OCI-LY7 (cell line): ENCODE measurements at regions not wholly inside any gene's neighbourhood (a gene's known extent, or its start where the extent isn't known, plus 50 kb on each side); places are given as distances from the start of the nearest gene placed in this dataset.

Source experiments
- BruUV-seq: library from RNA; stranded (reverse); fragments of 400-500 nt; replicated peaks from 2 replicates; lab custom pipeline; 2021; lab: Mats Ljungman, UMichigan
- CTCF ChIA-PET: fragments of 300-600 bp; sonication (Branson Sonifier 250); formaldehyde crosslinking; loops from one replicate; lab custom pipeline; 2022; ENCODE audit warnings: antibody characterized with exemption; ENCODE audit not compliant: unreplicated experiment; lab: Charles Lee
- POLR2A ChIA-PET: fragments of 300-600 bp; sonication (Branson Sonifier 250); formaldehyde crosslinking; loops from one replicate; lab custom pipeline; 2022; ENCODE audit warnings: antibody characterized with exemption; lab: Charles Lee
- DNase-seq: peaks from one replicate; pipeline ENCODE4 v3.0.0-alpha.2; 2015; ENCODE audit warnings: low spot score
- H2AFZ ChIP-seq: fragments of 200-600 bp; sonication (generic), shearing (Covaris generic); 2 replicates; pipeline ENCODE4 v1.6.1; 2014; ENCODE audit warnings: mild to moderate bottlenecking, antibody characterized with exemption, low read length, moderate library complexity
- H3K27ac ChIP-seq: fragments of 200-600 bp; sonication (generic); 2 replicates; pipeline ENCODE4 v1.5.1; 2014; ENCODE audit warnings: mixed run types, low read depth, mild to moderate bottlenecking, moderate library complexity, low read length, inconsistent platforms; ENCODE audit not compliant: poor library complexity, severe bottlenecking
- H3K36me3 ChIP-seq: fragments of 200-600 bp; sonication (generic); 2 replicates; pipeline ENCODE4 v1.6.1; 2014; ENCODE audit warnings: mild to moderate bottlenecking, antibody characterized with exemption, low read length, moderate library complexity, mixed read lengths; ENCODE audit not compliant: insufficient read depth
- H3K4me1 ChIP-seq: fragments of 200-600 bp; sonication (generic); 2 replicates; pipeline ENCODE4 v1.5.1; 2014; ENCODE audit warnings: mild to moderate bottlenecking, low read length; ENCODE audit not compliant: insufficient read depth, poor library complexity, severe bottlenecking
- H3K4me2 ChIP-seq: fragments of 200-600 bp; sonication (generic); 2 replicates; pipeline ENCODE4 v1.6.1; 2014; ENCODE audit warnings: mild to moderate bottlenecking, low read length
- H3K4me3 ChIP-seq: fragments of 200-600 bp; sonication (generic); 2 replicates; pipeline ENCODE4 v1.5.1; 2014; ENCODE audit warnings: mild to moderate bottlenecking, low read depth, low read length; ENCODE audit not compliant: poor library complexity, severe bottlenecking
- H3K79me2 ChIP-seq: fragments of 200-600 bp; sonication (generic); 2 replicates; pipeline ENCODE4 v1.6.1; 2016; ENCODE audit warnings: low read depth, mild to moderate bottlenecking, low read length, moderate library complexity, mixed read lengths; ENCODE audit not compliant: insufficient read depth
- H3K9me2 ChIP-seq: fragments of 200-600 bp; sonication (generic); 2 replicates; pipeline ENCODE4 v1.6.1; 2016; ENCODE audit warnings: mild to moderate bottlenecking, low read length, mixed read lengths; ENCODE audit not compliant: insufficient read depth
- H3K9me3 ChIP-seq: fragments of 200-600 bp; sonication (generic); 2 replicates; pipeline ENCODE4 v1.6.1; 2014; ENCODE audit warnings: mild to moderate bottlenecking, mixed run types, low read length, mixed read lengths
- H4K20me1 ChIP-seq: fragments of 200-600 bp; sonication (generic); 2 replicates; pipeline ENCODE4 v1.6.1; 2014; ENCODE audit warnings: mild to moderate bottlenecking, antibody characterized with exemption, low read length, moderate library complexity, mixed read lengths; ENCODE audit not compliant: insufficient read depth
- CTCF ChIP-seq: fragments of 200-600 bp; sonication (generic); conservative IDR thresholded peaks from 2 replicates; pipeline ENCODE4 v1.5.1; 2014; ENCODE audit warnings: mild to moderate bottlenecking, antibody characterized with exemption, low read length, moderate library complexity, mixed read lengths
- EZH2phosphoT487 ChIP-seq: fragments of 200-600 bp; sonication (generic); IDR thresholded peaks from 2 replicates; pipeline ENCODE4 v1.6.1; 2018; ENCODE audit warnings: low read depth, borderline replicate concordance, mild to moderate bottlenecking, mixed run types, antibody characterized with exemption, low read length, moderate library complexity, mixed read lengths
- intact Hi-C: fragments of 100-400 bp; cut with micrococcal nuclease; formaldehyde crosslinking; loops from one replicate; pipeline ENCODE4 v1.10.0; 2022; ENCODE audit not compliant: unreplicated experiment

- Histone ChIP-seq H3K9me2 (no peaks in the 10 kb centered on the region), H2AFZ (no peak overlapping the region), H3K4me3 (no peak overlapping the region), H3K4me2 (no peak overlapping the region), H3K36me3 (no peaks in the 10 kb centered on the region), H3K9me3 (no peaks in the 10 kb centered on the region), H3K4me1 (no peaks in the 10 kb centered on the region), H3K27ac (no peak overlapping the region), H4K20me1 (no peaks in the 10 kb centered on the region), H3K79me2 (no peaks in the 10 kb centered on the region)
- CTCF ChIA-PET, result no interaction called here
- POLR2A ChIA-PET, result no interaction called here
- intact Hi-C loops, result no loop called here
- DNase-seq, result no peak
- no peak for TF ChIP-seq CTCF
- BruUV-seq, result no TSS peak
These were observed 198.8 kb downstream of the NDUFA10 start for GRCh38 chr2:239826376-239826775.

- no peak overlapping the region for H2AFZ ChIP-seq
- no peak overlapping the region for H3K27ac ChIP-seq
- no peaks in the 10 kb centered on the region for H3K36me3 ChIP-seq
- TF ChIP-seq CTCF (no peak), EZH2phosphoT487 (no peak)
- H4K20me1 ChIP-seq, result no peaks in the 10 kb centered on the region
- H3K9me2 ChIP-seq, result no peaks in the 10 kb centered on the region
- H3K4me1 ChIP-seq, result no peaks in the 10 kb centered on the region
- no peak overlapping the region for H3K4me2 ChIP-seq
- no peak overlapping the region for H3K4me3 ChIP-seq
- BruUV-seq, result no TSS peak
- no peak for DNase-seq
- intact Hi-C loops, result no loop called here
- CTCF ChIA-PET, result no interaction called here
- no peaks in the 10 kb centered on the region for H3K9me3 ChIP-seq
- no peaks in the 10 kb centered on the region for H3K79me2 ChIP-seq
- POLR2A ChIA-PET, result no interaction called here
These were observed 199.5 kb downstream of the NDUFA10 start for GRCh38 chr2:239825705-239825979.

- no peak for DNase-seq
These were observed 200.1 kb downstream of the NDUFA10 start for GRCh38 chr2:239824866-239825704.

More at GRCh38 chr2:239824866-239825704, 200.1 kb downstream of the NDUFA10 start:
- Histone ChIP-seq H3K9me2 (no peaks in the 10 kb centered on the region), H3K36me3 (no peaks in the 10 kb centered on the region), H3K4me1 (no peaks in the 10 kb centered on the region), H2AFZ (no peak overlapping the region), H3K4me3 (no peak overlapping the region), H4K20me1 (no peaks in the 10 kb centered on the region), H3K4me2 (no peak overlapping the region), H3K9me3 (no peaks in the 10 kb centered on the region), H3K27ac (no peak overlapping the region), H3K79me2 (no peaks in the 10 kb centered on the region)
- POLR2A ChIA-PET, result interaction anchor here (0.6 kb wide), 1 partner anchor 506 kb away, joined by 4 read pairs; no protein-coding TSS in a partner anchor
- CTCF ChIA-PET, result no interaction called here
- TF ChIP-seq EZH2phosphoT487, result no peak
- no peak for TF ChIP-seq CTCF
- intact Hi-C loops, result no loop called here
- no TSS peak for BruUV-seq
